GM21723 (cell line): ENCODE measurements at regions not wholly inside any gene's neighbourhood (a gene's known extent, or its start where the extent isn't known, plus 50 kb on each side); places are given as distances from the start of the nearest gene placed in this dataset.

ENCODE experiments used
- ATAC-seq: cut with Tn5 transposase; IDR thresholded peaks from one replicate; pipeline ENCODE4 v1.9.1; 2021; ENCODE audit warnings: mild to moderate bottlenecking, moderate library complexity; ENCODE audit not compliant: unreplicated experiment

DNA sequence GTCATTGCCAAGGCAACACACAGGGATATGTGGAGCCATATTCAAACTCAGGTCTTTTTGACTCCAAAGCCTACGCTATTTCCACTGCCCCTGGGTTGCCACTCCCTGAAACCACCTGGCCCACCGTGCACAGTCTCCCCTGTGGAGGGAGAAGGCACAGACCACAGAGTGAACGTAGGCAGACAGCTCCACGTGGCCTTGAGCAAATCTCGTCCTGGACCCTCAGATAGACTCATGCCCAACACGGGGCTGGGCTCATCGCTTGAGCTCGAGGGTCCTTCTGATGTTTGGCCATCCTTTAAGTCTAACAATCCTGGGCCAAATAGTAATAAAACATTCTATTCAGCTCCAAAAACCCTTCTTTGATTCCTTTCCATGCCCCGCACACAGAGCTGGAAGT is 72.0 kb downstream of the CPN2 start:
- no peak for ATAC-seq

DNA sequence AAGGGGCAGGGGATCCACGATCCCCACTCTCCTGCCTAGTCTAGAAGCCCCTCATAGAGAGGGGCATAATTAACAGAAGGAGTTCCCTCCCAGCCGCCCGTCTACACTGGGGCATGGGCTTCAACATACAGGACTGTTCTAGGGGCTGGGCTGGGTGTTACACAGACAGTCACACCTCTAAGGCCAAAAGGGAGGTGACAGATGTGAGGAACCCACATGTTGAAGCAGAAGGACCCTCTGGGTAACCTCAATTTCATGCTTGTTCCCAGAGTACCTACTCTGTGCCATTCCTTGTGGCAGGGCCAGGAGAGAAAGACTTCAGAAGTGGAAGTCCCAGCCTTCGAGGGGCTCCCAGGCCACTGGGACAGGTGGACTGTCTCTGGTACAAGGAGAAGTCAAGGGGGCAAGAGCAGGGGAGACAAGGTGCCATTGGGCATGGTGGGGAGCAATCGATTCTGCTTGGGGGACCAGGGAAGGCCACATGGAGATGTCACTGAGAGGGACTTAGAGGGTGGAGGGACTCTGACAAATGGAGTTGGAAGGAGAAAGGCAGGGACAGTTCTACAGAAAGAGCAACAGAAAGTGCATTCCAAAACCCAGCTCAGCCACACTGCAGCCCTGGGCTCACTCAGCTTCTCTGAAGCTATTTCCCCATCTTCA is 71.3 kb downstream of the CPN2 start:
- ATAC-seq, result no peak

- no peak for ATAC-seq
Observed at GRCh38 chr3:194280777-194281176, 70.4 kb downstream of the CPN2 start.

GRCh38 chr3:194281306-194281705 is 69.8 kb downstream of the CPN2 start:
- ATAC-seq, result no peak

DNA sequence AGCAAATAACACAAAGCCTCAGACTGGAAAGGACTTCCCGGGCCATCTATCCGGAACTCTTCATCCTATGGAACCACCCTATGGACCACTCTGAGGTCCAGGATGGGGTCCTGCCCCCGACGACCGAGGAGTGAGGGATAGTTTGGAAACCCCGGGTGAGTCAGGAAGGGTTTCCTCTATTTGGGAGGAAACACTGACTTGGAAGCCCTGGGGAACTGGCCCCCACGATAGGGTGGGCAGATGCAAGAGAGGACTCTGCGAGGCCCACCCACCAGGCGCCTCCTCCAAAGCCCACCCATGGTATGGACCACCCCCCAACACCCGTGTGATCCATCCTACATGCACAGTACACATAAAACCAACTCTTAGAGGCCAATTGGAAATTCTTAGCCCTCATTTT is 69.4 kb downstream of the CPN2 start:
- no peak for ATAC-seq

DNA sequence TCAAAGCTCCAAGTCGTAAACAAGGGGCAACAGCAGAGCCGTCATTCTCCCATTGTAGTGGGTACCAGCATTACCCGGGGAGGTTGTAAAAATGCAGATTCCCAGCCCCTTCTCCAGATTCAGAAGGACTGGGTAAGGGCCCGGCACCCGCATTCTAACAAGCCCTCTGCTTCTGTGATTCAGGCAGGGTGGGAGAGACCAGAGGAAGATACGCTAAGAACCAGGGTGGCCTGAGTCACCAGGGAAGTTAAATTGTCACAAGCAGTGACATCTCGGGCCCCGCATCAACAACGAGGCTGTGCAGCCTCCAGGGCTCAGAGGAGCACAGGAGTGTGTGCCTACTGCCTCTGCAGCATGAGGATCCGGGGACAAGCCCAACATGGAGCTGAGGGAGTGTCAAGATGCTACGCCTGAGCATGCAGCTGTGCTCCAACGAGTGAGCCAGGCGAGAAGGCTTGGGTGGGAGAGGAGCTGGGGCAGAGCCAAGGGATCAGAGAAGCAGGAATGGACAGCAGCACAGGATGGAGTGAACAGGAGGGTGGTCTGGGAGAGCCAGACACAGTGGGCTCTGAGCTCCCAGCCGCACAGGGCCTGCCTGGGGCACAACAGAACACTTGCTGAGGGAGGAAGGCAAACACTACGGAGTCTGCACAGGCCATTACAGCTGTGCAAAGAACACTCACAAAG is 68.5 kb downstream of the CPN2 start:
- ATAC-seq, result no peak

DNA sequence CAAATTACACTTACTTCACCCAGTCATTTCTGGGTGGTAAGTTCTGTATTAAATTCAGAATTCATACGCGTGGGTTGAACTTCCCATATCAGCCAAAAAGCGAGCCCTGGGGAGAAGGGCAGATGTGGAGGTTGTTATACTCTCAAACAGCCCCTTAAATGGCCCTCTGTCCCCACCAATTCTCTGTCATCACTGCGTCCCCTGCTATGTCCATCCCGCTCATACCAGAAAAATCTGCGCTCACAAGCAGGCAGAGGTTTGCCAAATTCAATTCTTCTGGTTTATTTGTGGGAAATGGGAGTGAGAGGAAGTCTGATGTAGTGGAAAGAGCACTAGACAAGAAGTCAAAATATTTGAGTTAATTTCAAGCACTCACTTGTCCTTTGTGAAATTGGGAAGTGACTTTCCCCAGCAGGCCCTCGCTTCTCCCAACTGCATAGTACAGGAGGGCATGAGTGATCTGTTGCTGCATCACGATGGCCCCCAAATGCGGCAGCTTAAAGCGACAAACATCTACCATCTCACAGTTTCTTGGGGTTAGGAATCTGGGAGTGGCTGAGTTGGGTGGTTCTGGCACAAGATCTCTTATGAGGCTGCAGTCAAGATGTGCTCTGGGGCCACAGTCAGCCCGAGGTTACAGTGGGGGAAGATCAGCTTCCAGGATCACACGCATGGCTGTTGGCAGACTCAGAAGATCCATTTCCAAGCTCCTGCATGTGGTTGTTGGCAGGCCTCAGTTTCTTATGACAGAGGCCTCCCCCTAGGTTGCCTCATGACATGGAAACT is 67.7 kb downstream of the CPN2 start:
- no peak for ATAC-seq

DNA sequence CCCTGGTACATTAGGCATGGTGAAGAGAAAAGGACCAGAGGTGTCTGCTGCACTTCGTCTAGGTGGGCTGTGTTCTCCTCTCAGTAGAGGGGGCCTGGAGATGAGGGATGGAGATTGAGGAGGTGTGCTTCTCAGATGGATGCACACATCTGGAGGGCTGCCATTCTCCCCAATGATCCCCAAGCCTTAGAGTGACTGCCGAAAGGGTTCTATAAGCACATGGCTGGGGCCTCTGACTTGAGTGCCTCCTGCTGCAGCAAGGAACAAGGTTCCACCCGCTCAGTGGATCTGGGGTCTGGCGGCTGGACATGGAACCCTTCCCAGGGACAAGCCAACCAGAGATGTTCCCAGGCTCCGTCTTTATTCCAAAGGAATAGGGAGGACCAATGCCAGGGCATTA is 66.8 kb downstream of the CPN2 start:
- ATAC-seq, result no peak

DNA sequence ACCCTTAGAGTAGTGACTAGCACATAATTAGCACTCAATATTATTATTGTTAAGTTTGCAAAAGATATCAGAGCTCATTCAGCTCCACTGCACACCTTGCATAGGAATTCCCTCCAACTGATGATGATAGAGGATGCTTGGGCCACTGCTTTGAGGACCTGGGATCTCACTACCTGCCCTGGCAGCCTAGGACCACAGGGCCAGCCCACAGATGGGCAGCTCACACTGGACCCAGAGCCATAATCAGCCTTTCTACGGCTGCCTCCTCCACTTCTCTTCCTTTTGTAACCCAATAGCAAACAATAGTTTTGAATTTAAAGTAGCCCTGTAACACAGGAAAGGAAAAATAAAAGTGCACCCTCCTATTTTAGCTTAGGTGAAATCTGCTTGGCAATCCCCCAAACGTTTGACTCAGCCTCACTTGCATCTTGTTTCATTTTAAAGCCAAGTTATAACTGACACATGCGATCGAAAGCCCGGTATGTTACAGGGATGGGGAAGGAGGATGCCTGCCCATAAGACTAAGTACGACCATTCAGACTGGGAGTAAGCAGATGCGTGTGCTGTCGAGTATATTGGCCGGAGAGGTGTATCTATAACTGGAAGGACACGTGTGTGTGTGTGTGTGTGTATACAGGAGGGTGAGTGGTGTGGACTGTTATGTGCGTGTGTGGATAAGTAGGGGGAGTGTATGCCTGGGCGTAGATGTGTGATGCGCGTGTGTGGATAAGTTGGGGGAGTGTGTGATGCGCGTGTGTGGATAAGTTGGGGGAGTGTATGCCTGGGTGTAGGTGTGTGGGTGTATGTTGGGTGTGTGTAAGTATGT is 65.9 kb downstream of the CPN2 start:
- no peak for ATAC-seq

- no peak for ATAC-seq
Observed at GRCh38 chr3:194285850-194286197, 65.3 kb downstream of the CPN2 start.

GRCh38 chr3:194286375-194287146 is 64.6 kb downstream of the CPN2 start:
- no peak for ATAC-seq

- no peak for ATAC-seq
Observed at GRCh38 chr3:194287374-194287773, 63.8 kb downstream of the CPN2 start.

GRCh38 chr3:194287977-194288706 is 63.0 kb downstream of the CPN2 start:
- ATAC-seq, result no peak
